HG02870 (cell line): ENCODE measurements at regions not wholly inside any gene's neighbourhood (a gene's known extent, or its start where the extent isn't known, plus 50 kb on each side); places are given as distances from the start of the nearest gene placed in this dataset.
A peak's percentile ranks its signal among the peaks of the same experiment; 100 is the strongest.
"Not testable (repeated sequence)": the region's sequence is repeated elsewhere in the genome, so short reads cannot be mapped to it uniquely, and the experiment has no call there.

Experiments
- ATAC-seq: cut with Tn5 transposase; IDR thresholded peaks from one replicate; pipeline ENCODE4 v1.9.1; 2021; ENCODE audit warnings: mild to moderate bottlenecking, moderate library complexity; ENCODE audit not compliant: unreplicated experiment

GRCh38 chr9:41367301-41367700 lies 178.2 kb upstream of the ZNG1F start:
- not testable (repeated sequence) for ATAC-seq

GRCh38 chr9:41361790-41362189 lies 172.7 kb upstream of the ZNG1F start:
- not testable (repeated sequence) for ATAC-seq

GRCh38 chr9:41359116-41359515 lies 170.0 kb upstream of the ZNG1F start:
- peak; percentile 55 for ATAC-seq

GRCh38 chr9:41358682-41359081 lies 169.6 kb upstream of the ZNG1F start:
- ATAC-seq: not testable (repeated sequence)

GRCh38 chr9:41357918-41358404 lies 168.8 kb upstream of the ZNG1F start:
- not testable (repeated sequence) for ATAC-seq

GRCh38 chr9:41357350-41357748 lies 168.2 kb upstream of the ZNG1F start:
- not testable (repeated sequence) for ATAC-seq

- ATAC-seq: peak; percentile 58
These were observed 167.7 kb upstream of the ZNG1F start for GRCh38 chr9:41356588-41357349.

GRCh38 chr9:41355712-41356450 lies 166.8 kb upstream of the ZNG1F start:
- ATAC-seq: not testable (repeated sequence)

GRCh38 chr9:41354978-41355377 lies 165.9 kb upstream of the ZNG1F start:
- ATAC-seq: not testable (repeated sequence)

GRCh38 chr9:41354060-41354934 lies 165.2 kb upstream of the ZNG1F start:
- not testable (repeated sequence) for ATAC-seq

- ATAC-seq: not testable (repeated sequence)
These were observed 163.9 kb upstream of the ZNG1F start for GRCh38 chr9:41353026-41353425.

GRCh38 chr9:41352390-41352789 lies 163.3 kb upstream of the ZNG1F start:
- ATAC-seq: not testable (repeated sequence)

GRCh38 chr9:41347893-41348292 lies 158.8 kb upstream of the ZNG1F start:
- ATAC-seq: not testable (repeated sequence)

GRCh38 chr9:41332562-41332961 lies 143.4 kb upstream of the ZNG1F start:
- ATAC-seq: not testable (repeated sequence)

GRCh38 chr9:41321277-41321676 lies 132.2 kb upstream of the ZNG1F start:
- ATAC-seq: not testable (repeated sequence)

GRCh38 chr9:41308953-41309352 lies 119.8 kb upstream of the ZNG1F start:
- ATAC-seq: not testable (repeated sequence)

- ATAC-seq: not testable (repeated sequence)
These were observed 96.6 kb upstream of the ZNG1F start for GRCh38 chr9:41285744-41286143.

GRCh38 chr9:41280299-41281238 lies 91.5 kb upstream of the ZNG1F start:
- not testable (repeated sequence) for ATAC-seq

- ATAC-seq: not testable (repeated sequence)
These were observed 90.3 kb upstream of the ZNG1F start for GRCh38 chr9:41279437-41279836.

GRCh38 chr9:41279033-41279432 lies 89.9 kb upstream of the ZNG1F start:
- not testable (repeated sequence) for ATAC-seq
